NCI-H128 (cell line): ENCODE measurements at regions not wholly inside any gene's neighbourhood (a gene's known extent, or its start where the extent isn't known, plus 50 kb on each side); places are given as distances from the start of the nearest gene placed in this dataset.

Experiments
- DNase-seq: peaks from one replicate; lab custom pipeline; 2025; ENCODE audit not compliant: unreplicated experiment; lab: John Stamatoyannopoulos, UW

GRCh38 chrX:38856670-38857265, 55.5 kb downstream of the MID1IP1 start:
- no peak for DNase-seq

DNA sequence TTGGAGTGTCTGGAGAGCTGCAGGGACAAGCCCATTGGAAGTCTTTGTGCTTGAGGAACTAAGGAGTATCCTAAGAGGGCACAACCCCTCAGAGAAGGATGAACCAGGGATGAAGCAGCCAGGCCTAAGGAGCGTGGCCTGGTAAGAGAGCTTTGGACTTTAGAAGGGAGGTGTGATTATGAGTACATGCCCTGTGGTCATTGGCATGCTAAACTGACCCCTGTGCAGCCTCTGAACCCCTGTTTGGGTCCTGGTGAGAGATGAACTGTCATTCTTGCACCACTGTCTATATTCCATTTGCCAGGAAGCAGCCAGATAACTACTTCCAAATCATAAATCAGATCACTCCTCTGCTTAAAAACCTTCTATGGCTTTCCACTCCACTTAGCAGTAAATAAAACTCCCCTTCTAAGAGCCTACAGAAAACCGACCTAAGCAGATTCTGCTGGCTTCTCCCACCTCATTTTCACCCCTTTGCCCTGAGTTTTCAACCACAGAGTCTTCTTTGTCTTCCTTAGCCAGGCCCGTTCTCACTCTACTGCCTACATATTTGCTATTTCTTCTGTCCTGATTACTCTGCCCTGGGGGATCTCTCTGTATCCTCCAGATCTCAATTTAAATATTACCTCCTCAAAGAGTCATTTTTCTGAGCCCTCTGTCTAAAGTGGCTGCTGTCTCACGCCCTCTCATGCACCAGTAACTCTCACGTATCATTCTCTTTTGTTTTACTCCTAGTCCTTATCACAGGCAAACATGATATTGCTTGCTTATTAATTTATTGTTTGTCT, 56.7 kb downstream of the MID1IP1 start:
- no peak for DNase-seq

- DNase-seq = no peak
Measured at GRCh38 chrX:38859602-38860001, 58.3 kb downstream of the MID1IP1 start.

DNA sequence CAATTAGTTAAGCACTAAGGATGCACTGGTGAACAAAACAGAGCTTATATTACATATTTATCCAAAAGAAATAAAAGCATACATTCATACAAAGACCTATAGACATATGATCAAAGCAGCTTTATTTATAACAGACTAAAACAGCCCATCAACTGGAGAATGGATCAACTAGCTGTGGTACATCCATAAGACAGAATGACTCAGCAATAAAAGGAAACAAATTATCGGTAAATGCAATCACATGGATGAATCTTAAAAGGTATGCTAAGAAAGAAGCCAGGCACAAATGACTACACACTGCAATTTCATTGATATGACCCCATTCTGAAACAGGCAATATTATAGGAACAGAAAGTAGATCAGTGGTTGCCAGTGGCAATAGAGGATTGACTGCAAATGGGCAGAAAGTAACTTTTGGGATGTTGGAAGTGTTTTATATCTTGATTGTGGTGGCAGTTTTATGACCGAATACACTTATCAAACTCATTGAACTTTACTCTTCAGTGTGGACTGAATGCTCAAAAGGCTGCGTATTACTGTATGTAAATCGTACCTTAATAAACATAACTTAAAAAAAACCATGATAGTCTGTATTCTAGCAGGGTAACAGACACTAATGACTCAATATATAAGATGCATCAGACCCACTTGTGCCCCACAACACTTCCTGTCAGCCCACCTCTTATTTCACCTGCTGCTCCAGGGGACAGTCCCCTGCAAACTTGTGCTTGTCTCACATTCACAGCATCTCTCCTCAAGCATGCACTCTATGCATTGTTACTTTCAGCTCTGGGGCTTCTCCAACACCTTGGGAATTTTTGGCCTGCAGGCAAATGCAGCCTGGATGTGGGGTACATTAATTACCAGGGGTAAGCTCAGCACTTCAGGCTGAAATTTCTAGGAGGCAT, 59.1 kb downstream of the MID1IP1 start:
- no peak for DNase-seq

DNA sequence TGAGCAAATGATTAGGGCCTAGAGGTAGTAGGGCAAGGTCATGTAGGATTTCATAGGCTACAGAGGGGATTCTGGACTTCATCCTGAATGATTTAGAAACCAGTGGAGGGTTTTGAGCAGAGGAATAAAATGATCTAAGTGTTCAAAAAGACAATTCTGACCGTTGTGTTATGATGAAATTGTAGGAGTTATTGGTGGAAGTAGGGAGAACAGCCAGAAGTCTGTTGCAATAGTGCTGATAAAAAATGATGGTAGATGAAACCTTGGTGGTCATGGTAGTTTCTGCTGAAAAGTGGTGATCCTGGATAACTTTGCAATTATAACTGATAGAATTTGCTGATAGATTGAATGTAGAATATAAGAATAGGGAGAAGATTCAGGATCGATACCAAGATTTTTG, 60.2 kb downstream of the MID1IP1 start:
- DNase-seq = no peak

DNA sequence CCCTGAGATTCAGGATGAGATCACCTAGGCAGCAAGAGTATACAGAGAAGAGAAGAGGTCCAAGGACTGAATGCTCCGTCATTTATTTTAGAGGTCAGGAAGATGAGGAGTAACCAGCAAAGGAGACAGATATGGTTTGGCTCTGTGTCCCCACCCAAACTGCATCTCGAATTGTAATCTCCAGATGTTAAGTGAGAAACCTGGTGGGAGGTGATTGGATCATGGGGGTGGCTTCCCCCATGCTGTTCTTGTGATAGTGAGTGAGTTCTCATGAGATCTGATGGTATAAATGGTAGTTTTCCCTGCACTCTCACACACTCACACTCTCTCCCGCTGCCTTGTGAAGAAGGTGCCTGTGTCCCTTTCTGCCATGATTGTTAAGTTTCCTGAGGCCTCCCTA, 60.8 kb downstream of the MID1IP1 start:
- DNase-seq = no peak

DNA sequence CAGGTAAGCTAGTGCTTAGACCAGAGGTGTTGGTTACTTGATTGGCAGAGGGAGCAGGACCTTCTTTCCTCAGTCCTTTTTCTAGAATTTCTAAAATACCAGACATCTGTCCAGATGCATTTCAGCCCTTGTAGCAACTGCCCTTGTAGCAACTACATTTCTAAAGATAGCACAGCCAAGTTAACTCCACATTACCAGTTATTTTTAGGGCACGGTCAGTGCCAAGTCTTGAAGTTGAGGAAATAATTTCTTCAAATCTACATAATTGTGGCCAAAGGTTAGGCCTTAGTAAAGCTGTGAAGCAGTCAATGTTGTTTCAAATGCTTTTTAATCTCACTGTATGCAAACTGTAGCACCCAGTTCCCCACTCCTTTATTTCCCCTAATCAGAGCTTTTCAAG, 62.9 kb downstream of the MID1IP1 start:
- DNase-seq = no peak

- no peak for DNase-seq
Measured at GRCh38 chrX:38868321-38868720, 67.1 kb downstream of the MID1IP1 start.

DNA sequence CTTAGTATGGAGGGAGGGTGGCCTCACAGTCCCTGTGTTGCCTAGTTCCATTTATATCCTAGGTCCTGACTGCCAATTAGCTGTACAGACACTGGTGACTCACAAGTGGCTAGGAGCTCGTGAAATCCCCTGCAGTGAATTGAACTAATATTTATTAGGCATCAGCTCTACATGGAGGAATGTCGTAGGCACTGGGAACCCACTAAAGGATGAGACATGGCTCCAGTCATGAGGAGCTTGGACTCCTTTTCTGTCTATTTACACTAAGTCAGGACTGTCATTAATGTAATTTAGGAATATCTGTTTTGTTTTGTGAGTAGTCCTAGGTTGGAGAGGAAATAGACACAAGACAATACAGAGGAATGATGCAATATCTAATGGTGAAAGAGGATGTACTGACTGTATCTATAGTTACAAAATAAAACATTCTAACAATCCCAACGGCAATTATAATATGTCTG, 67.7 kb downstream of the MID1IP1 start:
- DNase-seq = no peak

DNA sequence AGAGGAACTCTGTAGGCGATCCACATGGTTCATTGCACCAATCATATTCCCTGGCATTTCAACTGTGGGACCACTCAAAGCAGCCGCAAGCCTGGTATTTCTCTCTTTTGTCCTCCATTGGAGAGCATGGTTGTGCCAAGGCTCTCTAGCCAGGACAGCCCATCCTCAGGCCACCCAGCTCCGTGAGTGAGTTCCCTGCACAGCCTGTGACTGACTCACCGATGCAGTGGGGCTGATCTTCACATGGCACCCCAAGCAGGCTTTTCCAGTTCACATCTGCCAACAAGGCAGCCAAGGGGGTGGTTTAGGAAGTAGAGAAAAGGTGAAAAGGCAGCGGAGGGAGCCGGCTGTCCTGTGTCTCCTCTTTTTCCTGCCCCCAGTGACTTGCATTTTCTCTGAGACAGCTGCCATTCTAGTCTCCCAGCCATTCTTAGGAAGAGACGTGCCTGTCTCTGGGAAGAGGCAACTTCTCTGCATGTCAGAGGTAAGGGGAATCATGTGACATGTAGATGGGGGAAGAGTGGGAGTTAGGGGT, 69.2 kb downstream of the MID1IP1 start:
- DNase-seq = no peak

DNA sequence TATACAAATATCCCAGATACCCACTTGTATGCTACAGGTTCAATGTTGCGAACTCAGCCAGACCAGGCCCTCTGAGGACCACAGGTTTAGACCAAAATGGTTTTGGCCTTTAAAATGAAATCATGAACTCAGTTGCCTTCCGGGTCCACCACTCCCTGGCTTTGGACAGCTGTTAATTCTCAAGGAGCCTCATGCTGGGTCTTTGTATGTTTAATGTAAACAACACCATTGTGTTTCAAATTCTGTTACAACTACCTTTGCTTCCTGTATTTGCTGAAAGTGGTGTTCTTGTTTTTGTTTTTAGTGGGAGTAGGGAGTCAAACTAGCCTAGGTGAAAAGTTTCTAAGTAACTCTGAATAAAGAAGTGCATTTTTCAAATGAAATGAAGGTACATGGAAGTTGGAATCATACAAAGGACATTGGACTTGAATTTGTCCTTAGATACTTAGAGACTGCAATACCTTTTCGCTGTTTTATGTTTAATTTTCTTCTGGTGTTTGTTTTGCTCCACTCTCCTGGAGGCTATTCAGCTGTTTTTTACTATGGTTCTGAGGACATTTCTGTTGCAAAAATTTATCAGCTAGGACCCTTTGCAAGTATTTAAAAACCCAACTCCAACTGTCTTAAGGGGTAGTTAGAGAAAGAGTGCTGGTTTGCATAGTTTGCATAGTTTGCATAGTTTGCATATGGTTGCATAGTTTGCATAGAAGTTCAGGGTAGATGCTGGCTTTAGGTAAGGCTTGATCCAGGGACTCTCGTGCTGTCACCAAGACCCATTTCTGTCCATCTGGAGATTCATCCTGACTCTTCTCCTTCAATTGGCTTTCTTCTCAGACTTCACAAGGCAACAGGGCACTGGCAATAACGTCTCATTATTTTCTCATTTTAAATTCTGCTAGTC, 70.1 kb downstream of the MID1IP1 start:
- no peak for DNase-seq

DNA sequence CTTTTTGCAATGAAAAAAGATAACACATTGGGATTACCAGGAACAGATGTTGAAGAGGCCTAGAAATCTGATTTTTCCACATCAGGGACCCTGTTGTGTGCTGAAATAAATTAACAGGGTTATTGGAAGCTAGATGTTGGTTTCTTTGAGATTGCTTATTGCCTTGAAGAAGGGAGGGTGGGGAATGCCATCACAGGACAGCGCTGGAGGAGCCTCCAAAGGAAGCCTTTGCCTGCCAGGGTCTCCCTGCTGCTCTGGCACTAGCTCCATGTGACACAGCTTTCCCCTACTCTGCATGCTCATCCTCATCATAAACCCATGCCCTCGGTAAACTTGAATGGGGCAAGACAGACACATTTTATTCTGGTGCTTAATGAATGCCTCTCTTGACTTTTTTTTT, 76.1 kb downstream of the MID1IP1 start:
- no peak for DNase-seq

GRCh38 chrX:38878641-38879340, 77.5 kb downstream of the MID1IP1 start:
- no peak for DNase-seq

- DNase-seq = peak; percentile 0
Measured at GRCh38 chrX:38879631-38880220, 78.5 kb downstream of the MID1IP1 start.

- no peak for DNase-seq
Measured at GRCh38 chrX:38880296-38880854, 79.1 kb downstream of the MID1IP1 start.

- DNase-seq = no peak
Measured at GRCh38 chrX:38881066-38881465, 79.8 kb downstream of the MID1IP1 start.

DNA sequence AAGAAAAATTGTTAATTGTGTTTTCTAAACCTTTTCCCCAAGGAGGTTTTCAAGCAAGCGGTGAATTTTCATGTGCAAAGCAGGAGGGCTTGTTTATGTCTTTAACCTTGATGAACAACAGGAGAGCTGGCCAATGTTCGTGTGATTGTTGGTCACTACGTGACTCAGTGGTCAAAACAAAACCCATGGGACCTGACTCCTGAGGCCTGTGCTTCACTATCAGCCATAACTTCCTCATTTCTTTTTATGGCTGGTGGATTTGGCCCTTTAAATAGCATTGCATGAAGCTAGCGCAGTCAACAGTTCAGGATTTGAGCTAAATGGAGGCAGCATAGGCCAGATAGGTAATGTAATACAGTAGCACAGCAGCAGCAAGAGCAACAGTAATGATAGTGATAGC, 80.5 kb downstream of the MID1IP1 start:
- DNase-seq = no peak

- no peak for DNase-seq
Measured at GRCh38 chrX:38882894-38883626, 81.8 kb downstream of the MID1IP1 start.
